ENCODE measurements at regions not wholly inside any gene's neighbourhood (a gene's known extent, or its start where the extent isn't known, plus 50 kb on each side); places are given as distances from the start of the nearest gene placed in this dataset.

GRCh38 chr7:127530148-127530547 lies 55.2 kb downstream of the GCC1 start:
- H3K36me3 ChIP-seq = no peaks in the 10 kb centered on the region
- no peak for TF ChIP-seq CTCF (IDR thresholded peaks at IDR 0.05)
- intact Hi-C loops (cut with DNase I) = no loop called here
- ATAC-seq (no peak), FAIRE-seq (no peak), DNase-seq (no peak)
- no peak overlapping the region for H3K27ac ChIP-seq
- H3K4me3 ChIP-seq = no peak overlapping the region
- H3K9me3 ChIP-seq = no peaks in the 10 kb centered on the region
- H3K4me1 ChIP-seq = no peaks in the 10 kb centered on the region
- WGBS, 2 donors = 86 to 87% methylated on average over 1 of the region's 1 CpG
- H3K27me3 ChIP-seq = no peaks in the 10 kb centered on the region

GRCh38 chr7:127527561-127527960 lies 57.8 kb downstream of the GCC1 start:
- DNase-seq (no peak), ATAC-seq (no peak), FAIRE-seq (no peak)
- no peak for TF ChIP-seq CTCF (IDR thresholded peaks at IDR 0.05)
- H3K36me3 ChIP-seq = no peaks in the 10 kb centered on the region
- H3K27ac ChIP-seq = no peak overlapping the region
- 81 to 84% methylated on average over 4 of the region's 4 CpGs for WGBS, 2 donors
- no peak overlapping the region for H3K4me3 ChIP-seq
- intact Hi-C loops (cut with DNase I) = no loop called here
- H3K27me3 ChIP-seq = no peaks in the 10 kb centered on the region
- no peaks in the 10 kb centered on the region for H3K9me3 ChIP-seq
- H3K4me1 ChIP-seq = no peaks in the 10 kb centered on the region

DNA sequence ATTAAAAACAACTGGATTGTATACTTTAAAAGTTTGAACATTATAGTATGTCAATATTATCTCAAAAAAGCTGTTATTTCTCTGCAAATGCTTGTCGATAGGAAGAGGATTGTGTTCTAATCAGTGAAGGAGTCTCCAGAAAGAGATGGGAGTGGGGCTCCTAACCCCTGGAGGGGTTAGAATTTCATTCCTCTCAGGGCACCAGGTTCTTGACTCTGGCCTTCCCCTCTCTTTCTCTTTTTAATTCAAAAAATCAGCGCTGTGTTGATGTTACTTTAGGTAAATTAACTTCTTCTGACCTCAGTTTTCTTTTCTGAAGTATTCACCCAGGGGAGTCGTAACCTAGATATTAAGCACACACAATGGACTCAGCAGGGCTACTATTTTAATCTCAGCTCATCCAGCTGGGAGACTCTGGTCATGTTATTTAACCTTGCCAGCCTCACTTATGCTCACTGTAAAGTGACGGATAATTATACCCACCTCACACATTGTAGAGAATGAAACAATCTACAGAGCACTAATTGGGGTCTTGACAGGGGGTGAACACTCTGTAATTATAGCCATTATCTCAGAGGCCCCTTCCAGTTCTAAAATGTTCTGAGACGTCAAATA lies 59.4 kb downstream of the GCC1 start:
- 78 to 79% methylated on average over 5 of the region's 5 CpGs for WGBS, 2 donors
- no peak for DNase-seq
- H3K4me3 ChIP-seq = no peak overlapping the region
- no peaks in the 10 kb centered on the region for H3K36me3 ChIP-seq
- no peak for TF ChIP-seq CTCF (IDR thresholded peaks at IDR 0.05)
- H3K27me3 ChIP-seq = no peaks in the 10 kb centered on the region
- H3K27ac ChIP-seq = no peak overlapping the region
- no peak for ATAC-seq
- no peaks in the 10 kb centered on the region for H3K4me1 ChIP-seq
- intact Hi-C loops (cut with DNase I) = no loop called here
- H3K9me3 ChIP-seq = no peaks in the 10 kb centered on the region
- no peak for FAIRE-seq

DNA sequence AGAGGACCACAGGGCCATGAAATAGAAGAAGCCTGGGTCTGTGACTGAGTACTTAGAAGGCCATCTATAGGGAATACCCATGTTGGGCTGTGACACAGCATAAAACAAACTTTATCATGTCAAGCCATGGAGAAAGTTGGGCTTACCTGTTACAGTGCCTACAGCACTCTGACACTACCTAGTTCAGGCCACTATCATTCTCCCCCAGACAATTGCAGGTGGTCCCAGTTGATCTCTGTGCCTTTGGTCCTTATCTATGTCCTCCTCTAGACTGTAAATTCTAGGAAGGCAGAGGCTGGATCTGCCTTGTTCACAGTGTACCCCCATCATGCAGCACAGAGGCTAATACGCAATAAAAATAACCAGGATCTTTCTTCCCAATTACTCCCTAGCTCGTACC lies 69.1 kb downstream of the GCC1 start:
- no peaks in the 10 kb centered on the region for H3K4me1 ChIP-seq
- no peak for FAIRE-seq
- H3K27ac ChIP-seq = no peak overlapping the region
- intact Hi-C loops (cut with DNase I) = no loop called here
- H3K4me3 ChIP-seq = no peak overlapping the region
- ATAC-seq = no peak
- H3K36me3 ChIP-seq = no peaks in the 10 kb centered on the region
- DNase-seq = no peak
- H3K27me3 ChIP-seq = no peaks in the 10 kb centered on the region
- no peaks in the 10 kb centered on the region for H3K9me3 ChIP-seq
- 88 to 95% methylated on average over 2 of the region's 2 CpGs for WGBS, 2 donors
- TF ChIP-seq CTCF (IDR thresholded peaks at IDR 0.05) = no peak

DNA sequence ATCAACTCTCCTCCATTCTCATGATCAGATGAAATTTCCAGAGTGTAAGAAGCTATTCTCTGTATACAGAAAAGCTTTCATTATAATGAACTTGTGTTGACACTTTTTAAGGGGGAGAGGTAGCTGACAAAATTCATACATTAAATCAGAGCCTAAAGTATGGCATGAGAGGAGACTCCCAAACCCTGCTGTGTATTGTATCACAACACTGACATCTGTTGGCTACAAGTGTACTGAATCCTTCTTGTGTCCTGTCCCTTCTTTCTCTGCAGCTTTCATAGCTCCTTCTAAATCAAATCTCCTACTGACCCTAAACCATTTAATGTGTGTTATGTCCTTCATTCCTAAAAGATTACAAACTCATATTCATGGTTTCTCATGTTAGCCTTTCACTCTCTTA lies 70.9 kb downstream of the GCC1 start:
- no peaks in the 10 kb centered on the region for H3K27me3 ChIP-seq
- DNase-seq = no peak
- no peak for FAIRE-seq
- no peak overlapping the region for H3K4me3 ChIP-seq
- intact Hi-C loops (cut with DNase I) = no loop called here
- no peaks in the 10 kb centered on the region for H3K4me1 ChIP-seq
- no peaks in the 10 kb centered on the region for H3K9me3 ChIP-seq
- peak in 1 of 4 donors; percentile 17 for TF ChIP-seq CTCF (IDR thresholded peaks at IDR 0.05)
- H3K27ac ChIP-seq = no peak overlapping the region
- peak; percentile 50 to 89 (median 86) for ATAC-seq
- no peaks in the 10 kb centered on the region for H3K36me3 ChIP-seq
